H1 (cell line): ENCODE measurements at regions not wholly inside any gene's neighbourhood (a gene's known extent, or its start where the extent isn't known, plus 50 kb on each side); places are given as distances from the start of the nearest gene placed in this dataset.

Experiments
- CTCF ChIA-PET: fragments of 300-600 bp; sonication (Branson Sonifier 250); formaldehyde crosslinking; loops from one replicate; lab custom pipeline; 2021; ENCODE audit not compliant: partially characterized antibody; lab: Charles Lee
- POLR2A ChIA-PET: fragments of 300-600 bp; sonication (Branson Sonifier 250); formaldehyde crosslinking; loops from one replicate; lab custom pipeline; 2021; ENCODE audit warnings: inconsistent platforms; ENCODE audit not compliant: partially characterized antibody; lab: Charles Lee
- DNase-seq, 2 experiments: peaks; one replicate each; pipeline versions ENCODE4 v3.0.0 to v3.0.0-alpha.2; 2010 to 2022; ENCODE audit warnings: low spot score in 2 of 2, low read depth in 1 of 2, mixed read lengths in 1 of 2
- FAIRE-seq: peaks from 2 replicates; lab custom pipeline; 2011; peaks lifted over from hg19 to GRCh38; lab: Jason Lieb, UNC
- H2AFZ ChIP-seq: 2 replicates; pipeline ENCODE4 v1.8.1; 2012; ENCODE audit warnings: low read length, inconsistent platforms
- H2AK5ac ChIP-seq: 2 replicates; pipeline ENCODE4 v1.6.1; 2013; ENCODE audit warnings: low read depth, low read length
- H2BK120ac ChIP-seq: replicated peaks from 2 replicates; pipeline ENCODE3; 2013; ENCODE audit warnings: low read depth, low read length, inconsistent platforms
- H2BK12ac ChIP-seq: 2 replicates; pipeline ENCODE4 v1.6.1; 2013; ENCODE audit warnings: low read depth, low read length
- H2BK15ac ChIP-seq: 2 replicates; pipeline ENCODE4 v1.6.1; 2013; ENCODE audit warnings: low read length
- H2BK20ac ChIP-seq: 2 replicates; pipeline ENCODE4 v1.6.1; 2013; ENCODE audit warnings: low read length
- H2BK5ac ChIP-seq: 2 replicates; pipeline ENCODE4 v1.6.1; 2013; ENCODE audit warnings: low read depth, low read length
- H3K14ac ChIP-seq: 2 replicates; pipeline ENCODE4 v1.6.1; 2013; ENCODE audit warnings: inconsistent platforms; ENCODE audit not compliant: insufficient read length
- H3K18ac ChIP-seq: 2 replicates; pipeline ENCODE4 v1.6.1; 2013; ENCODE audit warnings: low read length; ENCODE audit errors: extremely low read depth
- H3K23ac ChIP-seq: 2 replicates; pipeline ENCODE4 v1.6.1; 2013; ENCODE audit warnings: inconsistent platforms; ENCODE audit not compliant: insufficient read length
- H3K23me2 ChIP-seq: 2 replicates; pipeline ENCODE4 v1.6.1; 2013; ENCODE audit warnings: low read depth, low read length
- H3K27ac ChIP-seq: 2 replicates; pipeline ENCODE4 v1.6.1; 2011; ENCODE audit warnings: low read depth, low read length, inconsistent platforms
- H3K27me3 ChIP-seq, 4 experiments: replicated peaks in 1 of 4; 1 replicate in 1 of 4; 2 replicates in 3 of 4; pipeline versions ENCODE4 v1.6.1 to v1.8.1; 2011 to 2013; ENCODE audit warnings: low read length in 3 of 4, mild to moderate bottlenecking in 3 of 4, inconsistent platforms in 2 of 4, mixed read lengths in 2 of 4, moderate library complexity in 1 of 4; ENCODE audit not compliant: control insufficient read depth in 3 of 4, insufficient read depth in 3 of 4; ENCODE audit errors: extremely low read depth in 1 of 4
- H3K36me3 ChIP-seq, 4 experiments: 2 replicates each; pipeline versions ENCODE4 v1.6.1 to v1.8.1; 2011 to 2013; ENCODE audit warnings: mild to moderate bottlenecking in 4 of 4, low read length in 3 of 4, moderate library complexity in 2 of 4, control low read depth in 1 of 4, inconsistent platforms in 1 of 4; ENCODE audit not compliant: insufficient read depth in 4 of 4, control insufficient read depth in 2 of 4
- H3K4ac ChIP-seq: replicated peaks from 2 replicates; pipeline ENCODE3; 2013; ENCODE audit warnings: low read length, low read depth, mixed read lengths, inconsistent platforms; ENCODE audit not compliant: insufficient read length
- H3K4me1 ChIP-seq, 4 experiments: replicated peaks in 1 of 4; 1 replicate in 1 of 4; 2 replicates in 3 of 4; pipeline versions ENCODE4 v1.6.1 to v1.8.1; 2011 to 2013; ENCODE audit warnings: low read length in 3 of 4, inconsistent platforms in 2 of 4, mixed read lengths in 1 of 4; ENCODE audit not compliant: insufficient read depth in 4 of 4, control insufficient read depth in 3 of 4
- H3K4me2 ChIP-seq, 2 experiments: 2 replicates each; pipeline versions ENCODE4 v1.6.1 to v1.8.1; 2011 to 2013; ENCODE audit warnings: low read depth in 2 of 2, low read length in 2 of 2, control low read depth in 1 of 2, inconsistent platforms in 1 of 2, mild to moderate bottlenecking in 1 of 2; ENCODE audit not compliant: insufficient read depth in 1 of 2
- H3K4me3 ChIP-seq, 4 experiments: fragments of 200-600, 300-600 bp in 1 of 4; sonication (generic), shearing (Covaris generic), sonication (Bioruptor Twin) in 1 of 4; 2 replicates each; pipeline versions ENCODE4 v1.5.1 to v1.8.1; 2011 to 2016; ENCODE audit warnings: low read length in 4 of 4, low read depth in 3 of 4, control low read depth in 2 of 4, inconsistent platforms in 2 of 4, mild to moderate bottlenecking in 2 of 4, mixed read lengths in 1 of 4, moderate library complexity in 1 of 4; ENCODE audit not compliant: insufficient read depth in 2 of 4; ENCODE audit errors: extremely low read depth in 1 of 4
- H3K56ac ChIP-seq: replicated peaks from 2 replicates; pipeline ENCODE3; 2013; ENCODE audit warnings: low read depth, mild to moderate bottlenecking, mixed read lengths, low read length, inconsistent platforms; ENCODE audit not compliant: insufficient read length
- H3K79me1 ChIP-seq: 2 replicates; pipeline ENCODE4 v1.6.1; 2013; ENCODE audit warnings: low read depth, low read length, control low read depth
- H3K79me2 ChIP-seq, 2 experiments: 2 replicates each; pipeline versions ENCODE4 v1.6.1 to v1.8.1; 2012 to 2013; ENCODE audit warnings: low read length in 2 of 2, mild to moderate bottlenecking in 2 of 2, inconsistent platforms in 1 of 2; ENCODE audit not compliant: insufficient read depth in 2 of 2, control insufficient read depth in 1 of 2
- H3K9ac ChIP-seq, 4 experiments: replicated peaks in 1 of 4; 1 replicate in 1 of 4; 2 replicates in 3 of 4; pipeline versions ENCODE4 v1.6.1 to v1.8.1; 2011 to 2013; ENCODE audit warnings: low read depth in 3 of 4, low read length in 3 of 4, control low read depth in 2 of 4, mild to moderate bottlenecking in 2 of 4, moderate library complexity in 2 of 4, inconsistent platforms in 1 of 4; ENCODE audit errors: extremely low read depth in 1 of 4
- H3K9me3 ChIP-seq, 2 experiments: 2 replicates each; pipeline versions ENCODE4 v1.6.1 to v1.8.1; 2012 to 2013; ENCODE audit warnings: mild to moderate bottlenecking in 2 of 2, moderate library complexity in 2 of 2, control low read depth in 1 of 2, inconsistent platforms in 1 of 2, low read depth in 1 of 2, low read length in 1 of 2, mixed read lengths in 1 of 2; ENCODE audit not compliant: insufficient read depth in 2 of 2
- H4K20me1 ChIP-seq, 2 experiments: replicated peaks in 1 of 2; 2 replicates each; pipeline versions ENCODE3 to v1.8.1; 2011 to 2013; ENCODE audit warnings: inconsistent platforms in 2 of 2, low read length in 2 of 2, mild to moderate bottlenecking in 1 of 2; ENCODE audit not compliant: insufficient read depth in 2 of 2, control insufficient read depth in 1 of 2
- H4K5ac ChIP-seq: 2 replicates; pipeline ENCODE4 v1.6.1; 2013; ENCODE audit warnings: low read length, low read depth, mixed read lengths, inconsistent platforms; ENCODE audit not compliant: insufficient read length
- H4K8ac ChIP-seq: 2 replicates; pipeline ENCODE4 v1.8.0; 2013; ENCODE audit warnings: mild to moderate bottlenecking, moderate library complexity, low read length, inconsistent platforms; ENCODE audit not compliant: insufficient read depth; ENCODE audit errors: extremely low read depth
- H4K91ac ChIP-seq: replicated peaks from 2 replicates; pipeline ENCODE3; 2013; ENCODE audit warnings: low read length, mixed read lengths, inconsistent platforms; ENCODE audit not compliant: insufficient read length
- EGR1 ChIP-seq: IDR thresholded peaks from 2 replicates; pipeline ENCODE4 v1.6.1; 2011; ENCODE audit warnings: low read depth, low read length, borderline replicate concordance
- HDAC2 ChIP-seq, 2 experiments: fragments of 300-600 bp in 1 of 2; sonication (generic) in 1 of 2; IDR thresholded peaks; 2 replicates each; pipeline ENCODE4 v1.6.1; 2011 to 2012; ENCODE audit warnings: low read depth in 2 of 2, low read length in 2 of 2, mild to moderate bottlenecking in 2 of 2, moderate library complexity in 2 of 2, borderline replicate concordance in 1 of 2, inconsistent platforms in 1 of 2
- SP1 ChIP-seq: IDR thresholded peaks from 2 replicates; pipeline ENCODE4 v1.6.1; 2011; ENCODE audit warnings: low read depth, low read length
- WGBS, 2 experiments: shearing (Covaris generic) in 1 of 2; methylation state at CpG; one replicate each; pipeline versions ENCODE4 v1.1.6 to v1.1.7; 2013 to 2015; ENCODE audit warnings: low lambda C conversion rate in 2 of 2, mixed read lengths in 2 of 2, inconsistent platforms in 1 of 2, low coverage in 1 of 2, missing lambda C conversion rate in 1 of 2; ENCODE audit not compliant: insufficient replicate concordance in 2 of 2, insufficient coverage in 1 of 2, insufficient read length in 1 of 2; ENCODE audit errors: extremely low coverage in 1 of 2, missing lambda C conversion rate in 1 of 2; 5-methylcytosine and 5-hydroxymethylcytosine counted together

DNA sequence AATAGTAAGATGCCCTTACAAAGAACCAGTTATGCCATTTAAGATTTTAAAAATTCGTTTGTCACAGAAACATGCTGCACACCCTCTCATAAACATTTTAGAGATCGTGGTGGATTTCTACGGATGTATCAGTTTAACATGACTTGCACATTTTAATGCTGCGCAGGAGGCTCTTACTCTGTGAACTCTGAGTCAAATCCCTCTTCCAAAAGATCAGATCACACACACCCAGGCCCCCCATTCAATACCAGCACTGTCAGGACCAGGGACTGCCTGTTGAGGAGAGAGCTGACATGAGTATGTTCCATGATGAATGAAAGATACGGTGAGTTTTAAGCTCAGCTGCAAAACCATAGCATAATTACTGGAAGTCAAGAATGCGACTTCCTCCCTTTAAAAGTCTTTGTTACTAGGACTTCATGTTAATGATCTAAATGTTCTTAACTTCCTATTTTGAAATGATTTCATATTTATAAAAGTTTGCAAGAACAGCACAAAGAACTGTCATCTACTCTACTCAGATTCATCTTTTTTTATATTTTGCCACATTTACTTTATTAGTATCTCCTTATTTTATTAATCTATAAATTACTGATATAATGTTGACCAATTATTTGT, 500.2 kb downstream of the GLRX3 start:
- H3K4me1 ChIP-seq, result peaks cover 3 to 12% (median 6%) of the 10 kb centered on the region in 4 experiments; a peak in 5 of 7 replicates
- no peaks in the 10 kb centered on the region for H3K23me2 ChIP-seq
- no peak overlapping the region for H3K4ac ChIP-seq
- ChIA-PET POLR2A (no interaction called here), CTCF (no interaction called here)
- H3K4me3 ChIP-seq, result no peak overlapping the region
- H2AFZ ChIP-seq, result no peak overlapping the region
- no peak overlapping the region for H2BK12ac ChIP-seq
- no peaks in the 10 kb centered on the region for H4K20me1 ChIP-seq
- H4K5ac ChIP-seq, result no peak overlapping the region
- H2BK120ac ChIP-seq, result no peak overlapping the region
- H3K79me1 ChIP-seq, result no peaks in the 10 kb centered on the region
- no peaks in the 10 kb centered on the region for H3K36me3 ChIP-seq
- no peak overlapping the region for H3K14ac ChIP-seq
- no peak overlapping the region for H2BK20ac ChIP-seq
- H3K23ac ChIP-seq, result no peak overlapping the region
- H3K27ac ChIP-seq, result no peak overlapping the region
- H2BK15ac ChIP-seq, result no peak overlapping the region
- no peak overlapping the region for H3K4me2 ChIP-seq
- DNase-seq, result no peak
- H4K8ac ChIP-seq, result no peak overlapping the region
- H2AK5ac ChIP-seq, result no peak overlapping the region
- no peak overlapping the region for H3K18ac ChIP-seq
- H2BK5ac ChIP-seq, result no peak overlapping the region
- no peak overlapping the region for H3K56ac ChIP-seq
- no peak overlapping the region for H4K91ac ChIP-seq
- no peaks in the 10 kb centered on the region for H3K79me2 ChIP-seq
- no peak for FAIRE-seq
- H3K27me3 ChIP-seq, result no peaks in the 10 kb centered on the region; a peak in 1 of 7 replicates
- 84% methylated on average over 6 of the region's 6 CpGs; no CpG with 5 or more reads in 1 of the 2 experiments for WGBS, 2 experiments
- H3K9me3 ChIP-seq, result no peaks in the 10 kb centered on the region
- no peak overlapping the region for H3K9ac ChIP-seq
- TF ChIP-seq SP1 (no peak), HDAC2 (IDR thresholded peaks at IDR 0.05; ENCODE audit: borderline replicate concordance in 1 of 2, low read depth in 2 of 2, low read length in 2 of 2) (no peak), EGR1 (no peak)
